ENCODE measurements at regions not wholly inside any gene's neighbourhood (a gene's known extent, or its start where the extent isn't known, plus 50 kb on each side); places are given as distances from the start of the nearest gene placed in this dataset. TPM values are rescaled to one million over a fixed set of nuclear protein-coding genes. Genes with fewer than 3 reads are reported as not detected.

Small RNA genes in the stretch of these regions (small RNA-seq; reads per million reads assigned to genes)
- gene RN7SL342P (not detected), gene RNU4-17P (not detected), gene RNU6-567P (not detected)
